ENCODE measurements at regions not wholly inside any gene's neighbourhood (a gene's known extent, or its start where the extent isn't known, plus 50 kb on each side); places are given as distances from the start of the nearest gene placed in this dataset.

GRCh38 chr6:56353860-56354259, 106.5 kb upstream of the COL21A1 start:
- no peak for TF ChIP-seq CTCF (IDR thresholded peaks at IDR 0.05; ENCODE audit: insufficient read depth, low read depth, low read length)
- no peak overlapping the region for H3K4me3 ChIP-seq (ENCODE audit: low read depth, low read length)
- H3K27me3 ChIP-seq (ENCODE audit: control insufficient read depth, insufficient read depth, low read length), result no peaks in the 10 kb centered on the region
- CTCF ChIA-PET, result interaction anchor here (1.0 to 2.1 kb wide), 3 partner anchors 17 to 242 kb away, joined by 4 to 6 read pairs (median 4); no protein-coding TSS in a partner anchor
- no peaks in the 10 kb centered on the region for H3K36me3 ChIP-seq (ENCODE audit: control insufficient read depth, insufficient read depth, low read length)
- DNase-seq (ENCODE audit: low read depth), result no peak
- POLR2A ChIA-PET, result no interaction called here

DNA sequence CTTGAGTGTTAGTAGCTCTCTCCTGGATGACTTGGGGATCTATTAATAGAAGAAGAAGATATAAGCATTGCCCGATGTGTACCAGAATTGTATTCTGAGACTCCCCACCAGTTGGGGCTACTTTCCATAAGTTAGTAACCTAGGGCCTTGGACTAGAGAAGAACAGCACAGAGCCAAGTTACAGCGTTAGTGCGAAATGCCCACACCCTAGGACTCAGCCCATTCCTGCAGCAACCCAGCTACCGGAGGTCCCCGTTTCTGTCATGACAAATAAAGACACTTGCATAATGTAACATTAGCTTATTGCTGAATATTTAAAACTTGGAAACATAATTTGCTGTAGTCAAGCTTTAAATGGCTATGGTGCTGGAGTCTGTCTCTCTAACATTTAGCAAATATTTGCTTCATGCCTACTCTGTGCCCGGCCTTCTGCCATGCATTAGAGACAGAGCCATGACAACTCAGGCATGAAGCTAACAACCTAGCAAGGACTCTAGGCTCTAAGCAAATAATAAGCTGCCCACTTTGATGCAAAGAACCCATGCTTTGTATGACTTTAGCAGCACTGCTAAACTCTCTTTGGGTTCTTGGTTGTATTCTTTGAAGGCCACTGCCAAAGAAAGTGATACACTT, 103.4 kb upstream of the COL21A1 start:
- no peak for DNase-seq (ENCODE audit: low read depth)
- ChIA-PET CTCF (interaction anchor here (1.1 to 2.9 kb wide), 4 partner anchors 36 to 245 kb away, joined by 3 to 10 read pairs (median 6); no protein-coding TSS in a partner anchor), POLR2A (no interaction called here)
- TF ChIP-seq CTCF (IDR thresholded peaks at IDR 0.05; ENCODE audit: insufficient read depth, low read depth, low read length), result no peak
- H3K27me3 ChIP-seq (ENCODE audit: control insufficient read depth, insufficient read depth, low read length), result no peaks in the 10 kb centered on the region
- H3K4me3 ChIP-seq (ENCODE audit: low read depth, low read length), result no peak overlapping the region
- no peaks in the 10 kb centered on the region for H3K36me3 ChIP-seq (ENCODE audit: control insufficient read depth, insufficient read depth, low read length)

DNA sequence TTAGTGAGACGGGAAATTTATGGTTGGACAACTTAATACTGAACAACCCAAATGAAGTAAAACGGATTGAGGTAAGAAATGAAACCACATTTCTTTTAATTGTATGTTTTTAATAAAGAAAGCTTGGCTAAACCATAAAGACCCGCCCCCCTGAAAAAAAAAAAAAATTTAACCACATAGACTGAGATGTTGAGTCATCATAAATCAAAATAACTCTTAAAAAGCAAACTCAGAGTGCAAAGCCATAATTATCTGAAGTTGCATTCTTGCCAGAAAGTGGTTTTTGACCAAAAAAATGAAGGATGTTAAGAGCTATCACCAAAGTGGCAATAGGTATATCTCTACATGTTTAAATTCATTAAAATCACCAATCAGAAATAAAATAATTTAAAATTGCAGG, 101.8 kb upstream of the COL21A1 start:
- TF ChIP-seq CTCF (IDR thresholded peaks at IDR 0.05; ENCODE audit: insufficient read depth, low read depth, low read length), result no peak
- ChIA-PET CTCF (interaction anchor here (1.7 to 2.9 kb wide), 3 partner anchors 221 to 246 kb away, joined by 6 to 10 read pairs (median 9); no protein-coding TSS in a partner anchor), POLR2A (no interaction called here)
- H3K27me3 ChIP-seq (ENCODE audit: control insufficient read depth, insufficient read depth, low read length), result no peaks in the 10 kb centered on the region
- H3K36me3 ChIP-seq (ENCODE audit: control insufficient read depth, insufficient read depth, low read length), result no peaks in the 10 kb centered on the region
- no peak overlapping the region for H3K4me3 ChIP-seq (ENCODE audit: low read depth, low read length)
- DNase-seq (ENCODE audit: low read depth), result no peak

DNA sequence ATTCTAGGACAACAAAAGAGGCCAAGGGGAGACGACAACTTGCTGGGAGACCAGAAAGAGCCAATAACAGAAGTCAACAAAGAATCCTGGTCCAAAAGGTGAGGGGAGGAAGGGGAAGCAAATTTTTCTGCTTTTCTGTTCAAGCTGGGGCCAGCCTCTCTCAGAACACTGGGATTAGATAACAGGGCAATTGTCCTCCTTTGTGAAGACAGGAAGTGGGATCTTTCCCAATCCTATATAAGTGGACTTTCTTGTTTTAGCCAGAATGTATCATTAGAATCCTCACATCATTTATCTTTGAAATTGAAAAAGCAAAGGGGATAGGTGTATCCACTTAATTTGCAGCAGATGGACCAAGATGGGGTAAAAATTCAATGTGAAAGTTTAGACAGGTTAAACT, 101.2 kb upstream of the COL21A1 start:
- H3K4me3 ChIP-seq (ENCODE audit: low read depth, low read length), result no peak overlapping the region
- H3K27me3 ChIP-seq (ENCODE audit: control insufficient read depth, insufficient read depth, low read length), result no peaks in the 10 kb centered on the region
- POLR2A ChIA-PET, result no interaction called here
- TF ChIP-seq CTCF (IDR thresholded peaks at IDR 0.05; ENCODE audit: insufficient read depth, low read depth, low read length), result no peak
- no peaks in the 10 kb centered on the region for H3K36me3 ChIP-seq (ENCODE audit: control insufficient read depth, insufficient read depth, low read length)
- CTCF ChIA-PET, result interaction anchor here (1.4 to 2.9 kb wide), 4 partner anchors 34 to 247 kb away, joined by 6 to 10 read pairs (median 8); no protein-coding TSS in a partner anchor
- DNase-seq (ENCODE audit: low read depth), result no peak

DNA sequence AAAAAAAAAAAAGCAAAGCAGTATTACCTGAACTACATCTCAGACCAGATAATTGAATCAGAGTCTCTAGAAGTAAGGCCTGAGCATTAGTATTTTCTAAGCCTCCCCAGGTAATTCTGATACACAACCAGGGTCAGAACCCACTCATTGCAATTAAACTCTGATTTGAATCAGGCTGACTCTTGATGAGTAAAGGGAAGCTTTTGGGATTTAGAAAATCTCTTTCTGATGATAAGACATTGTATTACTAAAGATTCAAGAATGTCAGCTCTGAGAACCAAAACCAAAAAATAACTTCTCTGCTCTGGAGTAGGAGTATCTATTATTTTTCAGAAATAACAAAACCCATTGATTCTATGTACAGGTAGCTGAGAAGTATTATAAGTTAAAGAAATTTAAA, 100.1 kb upstream of the COL21A1 start:
- POLR2A ChIA-PET, result no interaction called here
- H3K27me3 ChIP-seq (ENCODE audit: control insufficient read depth, insufficient read depth, low read length), result no peaks in the 10 kb centered on the region
- DNase-seq (ENCODE audit: low read depth), result no peak
- H3K36me3 ChIP-seq (ENCODE audit: control insufficient read depth, insufficient read depth, low read length), result no peaks in the 10 kb centered on the region
- CTCF ChIA-PET, result interaction anchor here (1.3 to 2.2 kb wide), 4 partner anchors 33 to 504 kb away, joined by 3 to 9 read pairs (median 6); no protein-coding TSS in a partner anchor
- TF ChIP-seq CTCF (IDR thresholded peaks at IDR 0.05; ENCODE audit: insufficient read depth, low read depth, low read length), result no peak
- H3K4me3 ChIP-seq (ENCODE audit: low read depth, low read length), result no peak overlapping the region

Measured in BJ (cell line).